ENCODE measurements at regions not wholly inside any gene's neighbourhood (a gene's known extent, or its start where the extent isn't known, plus 50 kb on each side); places are given as distances from the start of the nearest gene placed in this dataset.

- no peak for TF ChIP-seq CTCF (IDR thresholded peaks at IDR 0.05)
- no peak for TF ChIP-seq POLR2A (IDR thresholded peaks at IDR 0.05)
These were observed 382.9 kb downstream of the MAT2B start for GRCh38 chr5:163888366-163888765.
